ENCODE measurements at regions not wholly inside any gene's neighbourhood (a gene's known extent, or its start where the extent isn't known, plus 50 kb on each side); places are given as distances from the start of the nearest gene placed in this dataset.
"Not testable (repeated sequence)": the region's sequence is repeated elsewhere in the genome, so short reads cannot be mapped to it uniquely, and the experiment has no call there.

DNA sequence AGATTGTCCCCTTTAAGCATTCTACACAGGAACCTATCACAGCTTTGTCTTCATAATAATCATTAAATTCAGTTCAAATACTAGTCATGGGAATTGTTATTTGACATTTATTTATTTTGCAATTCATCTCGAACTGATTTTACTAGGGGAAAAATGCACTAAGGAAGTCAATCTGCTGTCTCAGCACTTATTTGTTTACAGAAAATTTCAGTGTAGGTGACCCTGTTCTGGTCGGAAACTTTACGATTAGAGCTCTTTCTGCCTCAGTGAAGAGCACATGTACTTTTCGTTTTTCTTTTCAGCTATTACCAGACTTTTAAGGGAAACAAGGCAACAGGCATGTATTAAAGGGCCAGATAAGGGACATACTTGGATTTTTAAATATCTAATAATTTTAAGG is 1405.7 kb upstream of the ZEB2 start:
- DNase-seq, result no peak

- no peak for DNase-seq
These were observed 1399.6 kb upstream of the ZEB2 start for GRCh38 chr2:145919477-145919876.

GRCh38 chr2:145918951-145919350 is 1399.0 kb upstream of the ZEB2 start:
- DNase-seq, result no peak

- no peak for DNase-seq
These were observed 1396.9 kb upstream of the ZEB2 start for GRCh38 chr2:145916799-145917198.

DNA sequence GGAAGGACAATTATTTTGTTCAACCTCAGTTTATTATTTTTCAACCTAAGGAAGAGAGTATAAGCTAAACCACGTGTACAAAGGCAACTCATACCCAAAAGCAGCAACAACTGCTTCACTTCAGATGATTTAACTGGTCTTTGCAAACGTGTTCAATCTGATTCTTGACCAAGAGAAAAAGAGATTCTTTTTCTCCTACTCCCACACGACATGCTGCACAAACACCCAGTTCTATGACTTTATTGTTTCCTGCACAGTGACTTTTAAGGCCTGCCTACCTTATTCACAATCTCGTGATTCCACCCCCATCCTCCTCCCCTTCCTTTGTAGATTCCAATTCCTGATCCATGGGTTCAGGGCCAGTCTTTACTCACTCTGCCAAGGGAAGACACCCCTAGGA is 1394.8 kb upstream of the ZEB2 start:
- DNase-seq, result no peak

- DNase-seq, result no peak
These were observed 1390.5 kb upstream of the ZEB2 start for GRCh38 chr2:145910416-145910815.

- DNase-seq, result no peak
These were observed 1389.8 kb upstream of the ZEB2 start for GRCh38 chr2:145909766-145910165.

DNA sequence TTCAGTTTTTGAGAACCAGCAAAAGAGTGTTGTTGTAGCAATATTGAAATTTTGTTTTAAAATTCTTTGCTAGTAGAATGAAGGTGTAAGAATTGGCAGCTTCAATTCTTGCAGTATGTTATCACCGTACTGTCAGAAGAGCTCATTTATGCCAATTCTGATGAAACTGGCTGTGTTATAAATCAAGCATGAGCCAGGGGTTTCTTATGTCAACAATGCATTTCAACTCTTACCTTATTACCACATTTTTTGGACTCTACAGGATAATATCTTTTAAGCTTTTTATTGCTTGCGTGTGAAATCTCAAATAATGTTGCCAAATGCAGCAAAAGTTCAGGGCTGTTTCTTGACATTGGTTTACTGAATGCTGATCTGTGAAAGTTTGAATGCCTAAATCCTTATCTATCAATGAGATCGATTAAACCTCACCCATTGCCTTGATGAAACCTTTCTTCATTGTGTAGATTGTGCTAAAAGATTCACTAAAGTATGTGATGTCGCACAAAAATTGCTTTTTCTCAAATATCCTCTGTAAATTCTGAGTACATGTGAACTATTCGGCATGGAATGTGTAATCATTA is 1389.3 kb upstream of the ZEB2 start:
- DNase-seq, result no peak

- DNase-seq, result no peak
These were observed 1386.4 kb upstream of the ZEB2 start for GRCh38 chr2:145906354-145906753.

DNA sequence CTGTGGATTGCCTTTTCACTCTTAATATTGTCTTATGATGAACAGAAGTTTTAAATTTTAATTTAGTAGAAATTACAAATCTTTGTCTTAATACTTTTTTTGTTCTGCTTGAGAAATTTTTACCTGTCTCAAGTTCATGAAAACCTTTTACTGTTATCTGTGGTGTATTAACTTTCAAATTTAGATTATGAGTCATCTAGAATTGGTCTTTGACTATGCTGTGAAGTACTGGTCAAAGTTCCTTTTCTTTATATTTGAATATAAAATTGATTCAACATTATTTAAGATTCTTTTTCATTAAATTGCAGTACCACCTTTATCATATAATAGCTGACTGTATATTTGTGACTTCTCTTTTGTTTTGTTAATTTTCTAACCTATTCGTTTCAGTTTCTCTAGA is 1385.5 kb upstream of the ZEB2 start:
- DNase-seq, result no peak

DNA sequence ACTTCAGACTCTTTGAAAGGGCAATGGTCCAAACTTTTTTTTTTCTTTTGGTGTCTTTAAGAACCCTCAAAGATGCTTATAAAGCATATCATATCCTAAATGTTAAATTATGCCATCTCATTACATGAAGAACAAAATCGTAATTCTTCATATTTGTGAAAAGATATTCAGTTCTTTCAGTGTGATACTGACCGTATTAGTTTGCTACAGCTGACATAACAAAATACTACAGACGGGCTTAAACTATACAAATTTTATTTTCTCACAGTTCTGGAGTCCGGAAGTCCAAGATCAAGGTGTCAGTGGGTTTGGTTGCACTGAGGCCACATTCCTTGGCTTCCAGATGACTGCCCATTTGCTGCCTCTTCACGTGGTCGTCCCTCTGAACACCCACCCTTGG is 1377.2 kb upstream of the ZEB2 start:
- no peak for DNase-seq

- no peak for DNase-seq
These were observed 1368.0 kb upstream of the ZEB2 start for GRCh38 chr2:145887915-145888314.

- DNase-seq, result not testable (repeated sequence)
These were observed 1361.1 kb upstream of the ZEB2 start for GRCh38 chr2:145880997-145881396.

GRCh38 chr2:145875016-145875415 is 1355.1 kb upstream of the ZEB2 start:
- no peak for DNase-seq

- DNase-seq, result no peak
These were observed 1354.5 kb upstream of the ZEB2 start for GRCh38 chr2:145874466-145874865.

DNA sequence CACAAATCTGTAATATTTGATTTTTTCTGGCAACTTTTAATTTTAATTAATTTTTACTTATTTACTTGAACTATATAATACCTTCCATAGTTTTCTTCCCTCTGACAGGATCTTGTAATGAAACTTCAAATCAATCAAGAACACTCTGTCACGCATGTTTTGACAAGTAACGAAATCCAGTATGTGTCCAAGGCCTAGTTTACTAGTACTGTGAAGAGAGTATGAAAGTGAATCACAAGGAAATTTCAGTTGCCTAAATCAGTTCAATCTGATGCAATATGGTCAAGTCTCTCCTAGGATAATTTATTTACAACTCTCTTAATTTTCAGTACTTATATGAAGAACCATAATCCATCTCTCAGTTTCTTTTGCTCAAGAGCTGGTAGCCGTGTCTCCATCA is 1344.6 kb upstream of the ZEB2 start:
- DNase-seq, result no peak

DNA sequence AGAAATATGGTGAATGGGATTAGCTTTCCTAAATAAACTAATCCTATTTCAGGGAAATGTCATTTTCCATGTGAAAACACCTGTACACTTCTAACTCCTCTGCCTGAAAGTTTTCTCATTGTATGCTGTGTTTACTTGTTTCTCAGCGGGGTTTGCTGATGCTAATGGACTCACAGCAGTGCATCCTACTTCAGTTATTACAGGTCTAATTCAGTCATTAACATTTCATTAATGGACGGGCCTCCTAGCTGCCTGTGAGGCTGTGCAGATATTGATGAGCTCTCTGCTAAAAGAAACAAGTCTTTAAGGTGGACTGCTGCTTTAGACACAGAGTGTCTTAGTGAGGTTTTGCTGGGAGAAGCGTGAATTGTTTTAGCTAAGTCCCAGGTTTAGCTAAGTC is 1342.0 kb upstream of the ZEB2 start:
- DNase-seq, result no peak

GRCh38 chr2:145860083-145860482 is 1340.2 kb upstream of the ZEB2 start:
- no peak for DNase-seq

- DNase-seq, result no peak
These were observed 1335.2 kb upstream of the ZEB2 start for GRCh38 chr2:145855142-145855541.

- DNase-seq, result no peak
These were observed 1334.3 kb upstream of the ZEB2 start for GRCh38 chr2:145854039-145854755.

DNA sequence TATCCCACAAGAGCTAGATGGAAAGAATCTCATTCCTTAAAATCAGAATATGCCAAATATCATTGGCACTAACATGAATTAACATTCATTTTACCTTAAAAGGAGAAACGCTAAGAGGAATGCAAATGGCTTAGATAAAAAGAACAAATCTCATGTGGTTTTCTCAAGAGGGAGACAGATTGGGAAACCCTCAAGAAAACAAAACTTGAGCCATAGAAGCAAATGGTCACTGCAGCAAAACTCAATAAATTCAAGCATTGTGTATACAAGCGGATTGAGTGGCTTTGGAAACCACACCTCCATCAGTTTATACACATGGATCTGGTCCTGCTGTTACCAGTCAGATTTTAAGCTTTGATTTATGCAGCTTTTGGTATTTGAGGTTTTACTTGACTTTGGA is 1331.8 kb upstream of the ZEB2 start:
- no peak for DNase-seq

DNA sequence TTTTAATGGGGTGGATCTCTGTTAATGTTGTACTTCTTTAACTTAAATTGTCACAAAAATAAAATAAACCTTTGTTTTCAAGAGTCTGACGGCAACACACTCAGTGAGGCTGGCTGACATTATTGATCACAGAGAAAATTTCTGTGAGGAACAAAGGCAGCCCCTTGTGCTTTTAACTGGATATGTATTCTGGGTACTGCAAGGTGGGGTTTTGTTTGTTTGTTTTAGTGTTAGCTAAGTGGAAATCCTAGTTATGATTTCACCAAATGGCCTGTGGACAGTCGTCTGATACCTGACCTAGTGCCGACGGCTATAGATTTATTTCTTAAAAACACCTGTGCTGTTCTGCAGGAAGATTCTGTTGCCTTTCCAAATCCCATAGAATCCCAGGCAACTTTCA is 1329.5 kb upstream of the ZEB2 start:
- no peak for DNase-seq

- no peak for DNase-seq
These were observed 1327.1 kb upstream of the ZEB2 start for GRCh38 chr2:145846982-145847381.

DNA sequence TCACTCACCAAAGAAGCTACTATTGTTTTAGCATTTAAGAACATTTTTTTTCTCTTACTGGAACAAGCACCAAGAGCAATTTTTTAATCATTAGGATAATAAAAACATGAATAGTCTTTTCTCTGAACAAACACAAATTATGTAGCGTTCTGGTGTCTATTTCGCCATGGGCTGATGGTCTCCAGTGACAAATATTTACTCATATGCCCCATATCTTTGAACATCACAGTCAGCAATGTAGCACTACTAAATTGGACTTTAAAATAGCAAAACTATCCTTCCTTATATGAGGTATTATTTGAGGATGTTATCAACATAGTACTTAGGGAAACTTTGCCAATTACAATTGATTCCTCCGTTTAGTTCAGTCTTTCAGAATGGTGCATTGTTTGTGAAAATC is 1326.0 kb upstream of the ZEB2 start:
- no peak for DNase-seq

Measured in SHP77 treated with DMSO at 0.1 percent for 48 hours (cell line).